Thyroid gland (tissue), 4 donors: ENCODE measurements at regions not wholly inside any gene's neighbourhood (a gene's known extent, or its start where the extent isn't known, plus 50 kb on each side); places are given as distances from the start of the nearest gene placed in this dataset.

ENCODE experiments used
- DNase-seq, 2 donors: peaks; one replicate each; pipeline ENCODE4 v3.0.0-alpha.2; 2019
- H3K27ac ChIP-seq, 3 donors: fragments of 200-600 bp; sonication (generic); 1 replicate in 2 of 3; 2 replicates in 1 of 3; pipeline ENCODE4 v1.5.1; 2016 to 2019; ENCODE audit warnings: mild to moderate bottlenecking in 1 of 3, moderate library complexity in 1 of 3
- H3K27me3 ChIP-seq: fragments of 200-600 bp; sonication (generic); one replicate; pipeline ENCODE4 v1.5.1; 2019
- H3K36me3 ChIP-seq, 2 donors: fragments of 200-600 bp; sonication (generic); one replicate each; pipeline ENCODE4 v1.5.1; 2016 to 2019
- H3K4me1 ChIP-seq, 2 donors: fragments of 200-600 bp; sonication (generic); one replicate each; pipeline ENCODE4 v1.5.1; 2017 to 2019
- H3K4me3 ChIP-seq, 3 donors: fragments of 200-600 bp; sonication (generic); replicated peaks in 1 of 3; 1 replicate in 2 of 3; 2 replicates in 1 of 3; pipeline ENCODE4 v1.5.1; 2016; ENCODE audit warnings: mild to moderate bottlenecking in 1 of 3
- H3K9me3 ChIP-seq: fragments of 200-600 bp; sonication (generic); one replicate; pipeline ENCODE4 v1.5.1; 2017
- POLR2A ChIP-seq, 2 donors: fragments of 450-650 bp; IDR thresholded peaks; one replicate each; pipeline ENCODE4 v1.6.1; 2017; ENCODE audit warnings: antibody characterized with exemption in 2 of 2, mild to moderate bottlenecking in 2 of 2, moderate library complexity in 1 of 2
- WGBS, 2 donors: methylation state at CpG; one replicate each; pipeline ENCODE4 v1.1.5; 2017; 5-methylcytosine and 5-hydroxymethylcytosine counted together
- intact Hi-C: fragments of 100-400 bp; cut with DNase I; formaldehyde crosslinking; loops from one replicate; pipeline ENCODE4 v1.15.1; 2023
- TF ChIP-seq, protein P1 (sequence below), 6 experiments: fragments of 200-600 bp in 3 of 6; fragments of 450-650 bp in 3 of 6; sonication (generic) in 3 of 6; IDR thresholded peaks; one replicate each; pipeline ENCODE4 v1.5.1; 2016 to 2019; ENCODE audit warnings: antibody characterized with exemption in 6 of 6, mild to moderate bottlenecking in 2 of 6, inconsistent platforms in 1 of 6, moderate library complexity in 1 of 6

DNA sequence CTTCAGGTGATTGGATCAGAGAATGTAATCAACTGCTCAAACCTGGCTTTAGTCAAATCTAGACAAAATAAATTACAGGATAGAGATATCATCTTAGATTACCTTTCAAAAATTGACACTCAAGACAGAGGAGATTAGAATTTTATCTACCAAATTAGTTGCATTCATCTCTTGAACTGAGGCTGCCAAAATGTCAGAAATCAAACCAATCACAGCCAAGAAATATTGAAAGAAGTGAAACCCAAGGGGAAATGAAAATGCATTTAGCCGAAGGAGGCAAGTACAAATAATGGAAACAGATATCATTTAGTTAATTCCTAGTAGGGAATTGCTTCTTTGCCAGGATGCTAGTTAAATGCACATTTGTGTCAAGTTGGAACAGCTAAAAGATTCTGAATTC, 261.1 kb upstream of the PDZRN3 start:
- H3K4me3 ChIP-seq, result no peak overlapping the region
- TF ChIP-seq, protein P1, sequence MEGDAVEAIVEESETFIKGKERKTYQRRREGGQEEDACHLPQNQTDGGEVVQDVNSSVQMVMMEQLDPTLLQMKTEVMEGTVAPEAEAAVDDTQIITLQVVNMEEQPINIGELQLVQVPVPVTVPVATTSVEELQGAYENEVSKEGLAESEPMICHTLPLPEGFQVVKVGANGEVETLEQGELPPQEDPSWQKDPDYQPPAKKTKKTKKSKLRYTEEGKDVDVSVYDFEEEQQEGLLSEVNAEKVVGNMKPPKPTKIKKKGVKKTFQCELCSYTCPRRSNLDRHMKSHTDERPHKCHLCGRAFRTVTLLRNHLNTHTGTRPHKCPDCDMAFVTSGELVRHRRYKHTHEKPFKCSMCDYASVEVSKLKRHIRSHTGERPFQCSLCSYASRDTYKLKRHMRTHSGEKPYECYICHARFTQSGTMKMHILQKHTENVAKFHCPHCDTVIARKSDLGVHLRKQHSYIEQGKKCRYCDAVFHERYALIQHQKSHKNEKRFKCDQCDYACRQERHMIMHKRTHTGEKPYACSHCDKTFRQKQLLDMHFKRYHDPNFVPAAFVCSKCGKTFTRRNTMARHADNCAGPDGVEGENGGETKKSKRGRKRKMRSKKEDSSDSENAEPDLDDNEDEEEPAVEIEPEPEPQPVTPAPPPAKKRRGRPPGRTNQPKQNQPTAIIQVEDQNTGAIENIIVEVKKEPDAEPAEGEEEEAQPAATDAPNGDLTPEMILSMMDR (IDR thresholded peaks at IDR 0.05), result no peak
- TF ChIP-seq POLR2A (IDR thresholded peaks at IDR 0.05), result no peak
- 65 to 73% methylated on average over 1 of the region's 1 CpG for WGBS, 2 donors
- intact Hi-C loops, result no loop called here
- H3K36me3 ChIP-seq, result no peaks in the 10 kb centered on the region
- no peak overlapping the region for H3K27ac ChIP-seq
- H3K9me3 ChIP-seq, result no peaks in the 10 kb centered on the region
- no peaks in the 10 kb centered on the region for H3K27me3 ChIP-seq
- no peak for DNase-seq
- no peaks in the 10 kb centered on the region for H3K4me1 ChIP-seq

DNA sequence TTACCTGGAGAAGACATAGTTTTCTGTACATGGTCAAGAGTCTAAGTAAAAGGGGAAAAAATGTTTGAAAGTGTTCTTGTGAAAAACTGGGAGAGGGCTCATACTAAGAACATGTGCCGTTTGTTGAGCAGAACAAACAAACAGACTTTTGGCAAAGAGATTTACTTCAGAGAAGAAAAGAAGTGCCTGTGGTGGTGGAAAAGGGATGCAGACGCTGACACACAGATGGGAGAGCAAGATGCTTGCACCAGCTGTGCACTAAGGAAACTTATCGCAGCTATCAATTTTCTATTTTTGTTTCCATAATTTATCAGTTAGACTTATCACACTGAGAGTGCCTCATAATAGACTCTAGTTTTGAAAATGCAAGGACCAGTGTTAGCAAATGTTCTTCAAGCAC, 259.6 kb upstream of the PDZRN3 start:
- Histone ChIP-seq H3K36me3 (no peaks in the 10 kb centered on the region), H3K9me3 (no peaks in the 10 kb centered on the region), H3K4me3 (no peak overlapping the region), H3K27me3 (no peaks in the 10 kb centered on the region), H3K4me1 (no peaks in the 10 kb centered on the region), H3K27ac (no peak overlapping the region)
- intact Hi-C loops, result no loop called here
- 70 to 73% methylated on average over 3 of the region's 3 CpGs for WGBS, 2 donors
- DNase-seq, result no peak
- TF ChIP-seq, protein P1 (IDR thresholded peaks at IDR 0.05), result no peak
- no peak for TF ChIP-seq POLR2A (IDR thresholded peaks at IDR 0.05)

DNA sequence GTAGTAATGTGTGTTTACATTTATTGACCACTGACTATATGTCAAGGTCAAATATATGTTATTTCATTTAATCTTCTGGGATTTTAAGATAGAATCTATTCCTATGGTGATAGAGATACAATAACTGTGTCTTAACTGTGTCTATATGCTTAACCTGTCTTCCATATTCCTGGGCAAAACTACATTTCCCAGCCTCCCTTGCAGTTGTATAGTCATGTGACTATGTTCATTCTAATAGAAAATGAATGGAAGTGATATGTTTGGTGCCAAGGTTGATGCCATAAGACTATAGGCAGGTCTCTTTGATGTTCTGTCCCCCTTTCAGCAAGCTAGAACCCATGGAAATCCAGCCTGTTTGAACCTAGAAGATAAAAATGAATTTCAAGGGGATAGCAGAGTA, 258.8 kb upstream of the PDZRN3 start:
- intact Hi-C loops, result no loop called here
- TF ChIP-seq POLR2A (IDR thresholded peaks at IDR 0.05), result no peak
- TF ChIP-seq, protein P1 (IDR thresholded peaks at IDR 0.05), result no peak
- no peak overlapping the region for H3K4me3 ChIP-seq
- DNase-seq, result no peak
- H3K9me3 ChIP-seq, result no peaks in the 10 kb centered on the region
- H3K27me3 ChIP-seq, result no peaks in the 10 kb centered on the region
- no peaks in the 10 kb centered on the region for H3K4me1 ChIP-seq
- H3K27ac ChIP-seq, result no peak overlapping the region
- H3K36me3 ChIP-seq, result no peaks in the 10 kb centered on the region

DNA sequence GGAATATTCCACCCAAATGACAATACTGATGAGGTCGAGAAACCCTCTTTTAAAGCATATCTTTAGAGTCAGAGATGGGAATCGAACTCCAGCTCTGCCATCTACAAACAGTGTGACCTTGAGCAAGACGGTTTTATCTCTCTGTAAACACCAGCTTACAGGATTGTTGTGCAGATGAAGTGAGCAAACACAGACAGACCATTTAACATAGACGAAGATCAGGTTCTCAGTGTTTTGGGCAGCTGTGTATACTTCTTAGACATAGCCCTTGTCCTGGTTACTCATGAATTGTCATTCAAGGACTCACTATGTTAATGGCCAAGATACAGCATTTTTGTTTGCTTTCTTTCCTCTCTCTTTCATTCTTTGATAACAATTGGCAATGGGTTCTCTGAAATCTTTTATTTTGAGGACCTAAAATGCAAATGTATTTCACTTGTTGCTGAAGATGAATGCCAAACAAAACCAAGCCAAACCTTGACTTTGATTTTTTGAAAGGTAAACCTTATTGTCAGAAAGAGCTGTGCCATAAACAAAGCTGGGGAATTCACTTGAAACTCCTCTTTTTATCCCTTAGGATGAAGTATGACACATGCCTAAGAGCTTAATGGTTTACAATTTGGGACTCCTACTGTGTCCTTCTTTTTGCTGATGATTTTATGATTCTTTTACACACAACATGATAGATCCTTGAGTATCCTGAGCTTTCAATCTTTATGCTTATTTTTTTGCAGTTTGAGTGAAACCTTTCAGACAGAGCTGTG, 250.0 kb upstream of the PDZRN3 start:
- 48 to 58% methylated on average over 4 of the region's 4 CpGs for WGBS, 2 donors
- Histone ChIP-seq H3K36me3 (no peaks in the 10 kb centered on the region), H3K4me3 (no peak overlapping the region), H3K27ac (no peak overlapping the region), H3K4me1 (no peaks in the 10 kb centered on the region), H3K27me3 (no peaks in the 10 kb centered on the region), H3K9me3 (no peaks in the 10 kb centered on the region)
- intact Hi-C loops, result no loop called here
- DNase-seq, result no peak
- TF ChIP-seq, protein P1 (IDR thresholded peaks at IDR 0.05), result no peak
- TF ChIP-seq POLR2A (IDR thresholded peaks at IDR 0.05), result no peak

DNA sequence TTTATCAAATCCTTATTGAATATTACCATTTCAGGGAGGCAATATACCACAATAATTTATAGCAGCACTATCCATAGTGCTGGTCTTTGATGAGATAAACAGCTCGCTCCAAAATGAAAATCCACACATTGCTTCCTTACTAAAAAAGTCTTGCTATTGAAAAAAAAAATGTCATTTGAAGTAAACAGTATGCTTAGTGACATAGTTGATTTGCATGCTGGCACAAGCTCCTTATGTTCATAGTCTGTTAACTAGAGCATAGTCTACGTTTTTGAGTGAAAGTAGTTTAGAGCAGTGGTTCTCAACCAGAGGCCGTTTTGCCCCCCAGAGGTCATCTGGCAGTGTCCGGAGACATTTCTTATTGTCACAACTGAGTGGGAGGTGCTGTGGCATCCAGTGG, 249.4 kb upstream of the PDZRN3 start:
- Histone ChIP-seq H3K9me3 (no peaks in the 10 kb centered on the region), H3K27ac (no peak overlapping the region), H3K4me3 (no peak overlapping the region), H3K36me3 (no peaks in the 10 kb centered on the region), H3K27me3 (no peaks in the 10 kb centered on the region), H3K4me1 (no peaks in the 10 kb centered on the region)
- no peak for DNase-seq
- 52 to 61% methylated on average over 4 of the region's 4 CpGs for WGBS, 2 donors
- TF ChIP-seq POLR2A (IDR thresholded peaks at IDR 0.05), result no peak
- TF ChIP-seq, protein P1 (IDR thresholded peaks at IDR 0.05), result no peak
- intact Hi-C loops, result no loop called here
